IMR-90 (cell line): ENCODE measurements at regions not wholly inside any gene's neighbourhood (a gene's known extent, or its start where the extent isn't known, plus 50 kb on each side); places are given as distances from the start of the nearest gene placed in this dataset.
"Not testable (repeated sequence)": the region's sequence is repeated elsewhere in the genome, so short reads cannot be mapped to it uniquely, and the experiment has no call there.

Source experiments
- MAZ ChIP-seq: IDR thresholded peaks from 2 replicates; pipeline ENCODE4 v1.6.1; 2012; ENCODE audit warnings: low read depth, mild to moderate bottlenecking, low read length, improper control_type of control experiment, moderate library complexity, borderline replicate concordance
- MXI1 ChIP-seq: IDR thresholded peaks from 2 replicates; pipeline ENCODE4 v1.6.1; 2012; ENCODE audit warnings: low read depth, mild to moderate bottlenecking, low read length, moderate library complexity, borderline replicate concordance
- RAD21 ChIP-seq: IDR thresholded peaks from 2 replicates; pipeline ENCODE4 v1.6.1; 2012; ENCODE audit warnings: low read length, improper control_type of control experiment
- TF ChIP-seq, protein P1 (sequence below): conservative IDR thresholded peaks from 2 replicates; pipeline ENCODE4 v1.5.1; 2012; ENCODE audit warnings: mild to moderate bottlenecking, low read depth, low read length, improper control_type of control experiment

DNA sequence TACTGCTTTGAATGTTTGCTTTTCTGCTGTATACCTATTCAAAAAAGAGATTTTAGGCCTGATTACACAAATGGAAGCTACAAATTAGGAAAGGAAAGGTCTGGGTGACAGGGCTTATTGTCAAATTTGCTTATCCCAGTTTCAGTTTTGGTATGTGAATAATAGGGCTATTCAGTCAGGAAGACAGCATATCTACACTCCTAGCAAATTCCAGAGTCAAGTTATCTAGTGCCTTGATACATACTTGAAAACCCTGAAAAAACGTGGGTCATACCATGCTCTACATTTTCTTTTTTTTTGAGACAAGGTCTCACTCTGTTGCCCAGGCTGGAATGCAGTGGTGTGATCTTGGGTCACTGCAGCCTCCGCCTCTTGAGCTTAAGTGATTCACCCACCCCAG is 59.2 kb upstream of the CCDC180 start:
- TF ChIP-seq RAD21, MAZ, MXI1: not testable (repeated sequence)
- TF ChIP-seq, protein P1, sequence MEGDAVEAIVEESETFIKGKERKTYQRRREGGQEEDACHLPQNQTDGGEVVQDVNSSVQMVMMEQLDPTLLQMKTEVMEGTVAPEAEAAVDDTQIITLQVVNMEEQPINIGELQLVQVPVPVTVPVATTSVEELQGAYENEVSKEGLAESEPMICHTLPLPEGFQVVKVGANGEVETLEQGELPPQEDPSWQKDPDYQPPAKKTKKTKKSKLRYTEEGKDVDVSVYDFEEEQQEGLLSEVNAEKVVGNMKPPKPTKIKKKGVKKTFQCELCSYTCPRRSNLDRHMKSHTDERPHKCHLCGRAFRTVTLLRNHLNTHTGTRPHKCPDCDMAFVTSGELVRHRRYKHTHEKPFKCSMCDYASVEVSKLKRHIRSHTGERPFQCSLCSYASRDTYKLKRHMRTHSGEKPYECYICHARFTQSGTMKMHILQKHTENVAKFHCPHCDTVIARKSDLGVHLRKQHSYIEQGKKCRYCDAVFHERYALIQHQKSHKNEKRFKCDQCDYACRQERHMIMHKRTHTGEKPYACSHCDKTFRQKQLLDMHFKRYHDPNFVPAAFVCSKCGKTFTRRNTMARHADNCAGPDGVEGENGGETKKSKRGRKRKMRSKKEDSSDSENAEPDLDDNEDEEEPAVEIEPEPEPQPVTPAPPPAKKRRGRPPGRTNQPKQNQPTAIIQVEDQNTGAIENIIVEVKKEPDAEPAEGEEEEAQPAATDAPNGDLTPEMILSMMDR = not testable (repeated sequence)
